ENCODE measurements at regions not wholly inside any gene's neighbourhood (a gene's known extent, or its start where the extent isn't known, plus 50 kb on each side); places are given as distances from the start of the nearest gene placed in this dataset.

DNA sequence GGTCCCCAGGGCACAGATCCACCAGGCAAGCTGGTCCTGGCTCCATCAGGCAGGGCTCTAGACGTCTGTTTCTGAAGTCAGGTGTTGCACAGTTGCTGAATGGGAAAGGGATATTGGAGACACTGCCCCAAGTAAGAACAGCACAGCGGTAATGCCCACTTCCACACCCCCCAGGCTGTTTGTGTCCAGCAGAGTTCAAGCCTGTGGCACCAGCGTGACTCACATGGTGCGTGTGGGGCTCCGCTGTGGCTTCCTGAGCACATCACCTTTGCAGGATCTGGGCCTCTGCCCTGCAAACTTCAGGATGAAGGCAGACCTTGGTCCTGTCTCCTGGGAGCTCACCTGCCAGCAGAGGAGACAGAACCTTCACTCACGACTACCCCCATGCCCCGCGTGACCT lies 203.3 kb downstream of the TFCP2L1 start:
- TF ChIP-seq, protein P1, sequence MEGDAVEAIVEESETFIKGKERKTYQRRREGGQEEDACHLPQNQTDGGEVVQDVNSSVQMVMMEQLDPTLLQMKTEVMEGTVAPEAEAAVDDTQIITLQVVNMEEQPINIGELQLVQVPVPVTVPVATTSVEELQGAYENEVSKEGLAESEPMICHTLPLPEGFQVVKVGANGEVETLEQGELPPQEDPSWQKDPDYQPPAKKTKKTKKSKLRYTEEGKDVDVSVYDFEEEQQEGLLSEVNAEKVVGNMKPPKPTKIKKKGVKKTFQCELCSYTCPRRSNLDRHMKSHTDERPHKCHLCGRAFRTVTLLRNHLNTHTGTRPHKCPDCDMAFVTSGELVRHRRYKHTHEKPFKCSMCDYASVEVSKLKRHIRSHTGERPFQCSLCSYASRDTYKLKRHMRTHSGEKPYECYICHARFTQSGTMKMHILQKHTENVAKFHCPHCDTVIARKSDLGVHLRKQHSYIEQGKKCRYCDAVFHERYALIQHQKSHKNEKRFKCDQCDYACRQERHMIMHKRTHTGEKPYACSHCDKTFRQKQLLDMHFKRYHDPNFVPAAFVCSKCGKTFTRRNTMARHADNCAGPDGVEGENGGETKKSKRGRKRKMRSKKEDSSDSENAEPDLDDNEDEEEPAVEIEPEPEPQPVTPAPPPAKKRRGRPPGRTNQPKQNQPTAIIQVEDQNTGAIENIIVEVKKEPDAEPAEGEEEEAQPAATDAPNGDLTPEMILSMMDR (IDR thresholded peaks at IDR 0.05): no peak
- DNase-seq (ENCODE audit: low spot score): no peak
- H3K27me3 Mint-ChIP-seq (ENCODE audit: low read depth): peaks cover 24% of the 10 kb centered on the region
- no peaks in the 10 kb centered on the region for H3K9me3 Mint-ChIP-seq (ENCODE audit: low read depth)
- H3K36me3 Mint-ChIP-seq (ENCODE audit: low read depth): no peaks in the 10 kb centered on the region
- H3K27ac Mint-ChIP-seq (ENCODE audit: unreplicated experiment): no peak overlapping the region
- no peak overlapping the region for H3K4me3 Mint-ChIP-seq (ENCODE audit: unreplicated experiment)
- no peaks in the 10 kb centered on the region for H3K4me1 Mint-ChIP-seq (ENCODE audit: low read depth)

DNA sequence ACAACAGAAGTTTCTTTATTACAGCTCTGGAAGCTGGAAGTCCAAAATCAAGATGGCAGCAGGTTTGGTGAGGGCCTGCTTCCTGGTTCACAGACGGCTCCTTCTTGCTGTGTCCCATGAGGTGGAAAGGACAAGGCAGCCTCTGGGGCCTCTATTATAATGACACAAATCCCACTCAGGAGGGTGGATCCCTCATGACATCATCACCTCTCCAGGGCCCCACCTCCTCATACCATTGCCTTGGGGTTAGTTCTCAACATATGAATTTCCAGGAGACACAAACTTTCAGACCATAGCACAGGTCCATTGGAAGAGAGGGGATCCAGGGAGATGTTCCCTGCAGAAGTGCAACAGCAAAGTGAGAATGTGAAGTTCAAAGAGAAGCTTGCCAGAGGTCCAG lies 202.8 kb downstream of the TFCP2L1 start:
- TF ChIP-seq, protein P1 (IDR thresholded peaks at IDR 0.05): no peak
- DNase-seq (ENCODE audit: low spot score): no peak
- Mint-ChIP-seq H3K27me3 (ENCODE audit: low read depth) (peaks cover 24% of the 10 kb centered on the region), H3K27ac (ENCODE audit: unreplicated experiment) (no peak overlapping the region), H3K36me3 (ENCODE audit: low read depth) (no peaks in the 10 kb centered on the region), H3K4me3 (ENCODE audit: unreplicated experiment) (no peak overlapping the region), H3K4me1 (ENCODE audit: low read depth) (no peaks in the 10 kb centered on the region), H3K9me3 (ENCODE audit: low read depth) (no peaks in the 10 kb centered on the region)

GRCh38 chr2:121084130-121084680 lies 200.8 kb downstream of the TFCP2L1 start:
- Mint-ChIP-seq H3K4me3 (ENCODE audit: unreplicated experiment) (no peak overlapping the region), H3K36me3 (ENCODE audit: low read depth) (no peaks in the 10 kb centered on the region), H3K4me1 (ENCODE audit: low read depth) (no peaks in the 10 kb centered on the region), H3K27ac (ENCODE audit: unreplicated experiment) (no peak overlapping the region), H3K9me3 (ENCODE audit: low read depth) (no peaks in the 10 kb centered on the region), H3K27me3 (ENCODE audit: low read depth) (peaks cover 24% of the 10 kb centered on the region)
- TF ChIP-seq, protein P1 (IDR thresholded peaks at IDR 0.05): no peak
- DNase-seq (ENCODE audit: low spot score): no peak

GRCh38 chr2:121085801-121086200 lies 199.2 kb downstream of the TFCP2L1 start:
- Mint-ChIP-seq H3K9me3 (ENCODE audit: low read depth) (no peaks in the 10 kb centered on the region), H3K4me3 (ENCODE audit: unreplicated experiment) (no peak overlapping the region), H3K36me3 (ENCODE audit: low read depth) (no peaks in the 10 kb centered on the region), H3K27ac (ENCODE audit: unreplicated experiment) (no peak overlapping the region), H3K27me3 (ENCODE audit: low read depth) (peaks cover 28% of the 10 kb centered on the region), H3K4me1 (ENCODE audit: low read depth) (no peaks in the 10 kb centered on the region)
- TF ChIP-seq, protein P1 (IDR thresholded peaks at IDR 0.05): no peak
- no peak for DNase-seq (ENCODE audit: low spot score)

- Mint-ChIP-seq H3K27ac (ENCODE audit: unreplicated experiment) (no peak overlapping the region), H3K4me1 (ENCODE audit: low read depth) (no peaks in the 10 kb centered on the region), H3K4me3 (ENCODE audit: unreplicated experiment) (no peak overlapping the region), H3K9me3 (ENCODE audit: low read depth) (no peaks in the 10 kb centered on the region), H3K36me3 (ENCODE audit: low read depth) (no peaks in the 10 kb centered on the region), H3K27me3 (ENCODE audit: low read depth) (peaks cover 26% of the 10 kb centered on the region)
- TF ChIP-seq, protein P1 (IDR thresholded peaks at IDR 0.05): no peak
- DNase-seq (ENCODE audit: low spot score): no peak
Measured at GRCh38 chr2:121086450-121086849, 198.6 kb downstream of the TFCP2L1 start.
